C4-2B (cell line): ENCODE measurements at regions not wholly inside any gene's neighbourhood (a gene's known extent, or its start where the extent isn't known, plus 50 kb on each side); places are given as distances from the start of the nearest gene placed in this dataset.

Experiments used
- ZFX ChIP-seq: fragments of 450-650 bp; IDR thresholded peaks from 2 replicates; pipeline ENCODE4 v1.6.1; 2017
- TF ChIP-seq, protein P1 (sequence below): fragments of 450-650 bp; conservative IDR thresholded peaks from 2 replicates; pipeline ENCODE4 v1.5.1; 2017; ENCODE audit warnings: mild to moderate bottlenecking

DNA sequence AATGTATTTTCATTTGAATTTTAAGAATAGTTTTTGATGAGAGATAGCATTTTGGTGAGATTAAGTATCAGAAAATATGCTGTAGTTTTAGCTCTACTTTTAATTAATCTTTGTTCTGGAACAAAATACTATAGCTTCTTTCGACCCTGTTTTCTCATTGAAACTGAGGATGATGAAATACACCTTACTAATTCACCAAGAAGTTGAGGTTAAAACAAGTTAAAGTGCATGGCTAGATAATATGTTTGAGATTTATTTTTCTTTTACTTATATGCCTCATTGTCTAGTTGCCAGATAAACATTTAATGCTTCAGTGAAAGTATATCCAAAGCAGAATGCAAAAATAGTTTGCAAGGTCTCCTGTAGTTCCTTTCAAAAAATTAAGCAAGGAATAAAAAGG, 140.1 kb upstream of the KCNN2 start:
- TF ChIP-seq, protein P1, sequence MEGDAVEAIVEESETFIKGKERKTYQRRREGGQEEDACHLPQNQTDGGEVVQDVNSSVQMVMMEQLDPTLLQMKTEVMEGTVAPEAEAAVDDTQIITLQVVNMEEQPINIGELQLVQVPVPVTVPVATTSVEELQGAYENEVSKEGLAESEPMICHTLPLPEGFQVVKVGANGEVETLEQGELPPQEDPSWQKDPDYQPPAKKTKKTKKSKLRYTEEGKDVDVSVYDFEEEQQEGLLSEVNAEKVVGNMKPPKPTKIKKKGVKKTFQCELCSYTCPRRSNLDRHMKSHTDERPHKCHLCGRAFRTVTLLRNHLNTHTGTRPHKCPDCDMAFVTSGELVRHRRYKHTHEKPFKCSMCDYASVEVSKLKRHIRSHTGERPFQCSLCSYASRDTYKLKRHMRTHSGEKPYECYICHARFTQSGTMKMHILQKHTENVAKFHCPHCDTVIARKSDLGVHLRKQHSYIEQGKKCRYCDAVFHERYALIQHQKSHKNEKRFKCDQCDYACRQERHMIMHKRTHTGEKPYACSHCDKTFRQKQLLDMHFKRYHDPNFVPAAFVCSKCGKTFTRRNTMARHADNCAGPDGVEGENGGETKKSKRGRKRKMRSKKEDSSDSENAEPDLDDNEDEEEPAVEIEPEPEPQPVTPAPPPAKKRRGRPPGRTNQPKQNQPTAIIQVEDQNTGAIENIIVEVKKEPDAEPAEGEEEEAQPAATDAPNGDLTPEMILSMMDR = no peak
- TF ChIP-seq ZFX = no peak
